WTC11 (cell line): ENCODE measurements at regions not wholly inside any gene's neighbourhood (a gene's known extent, or its start where the extent isn't known, plus 50 kb on each side); places are given as distances from the start of the nearest gene placed in this dataset.

Source experiments
- ATAC-seq: fragments of 200-7000 bp; cut with Tn5 transposase; 2 replicates; pipeline ENCODE4 v1.10.0; 2021; ENCODE audit warnings: mild to moderate bottlenecking, moderate library complexity
- CTCF ChIA-PET: fragments of 300-600 bp; sonication (Branson Sonifier 250); formaldehyde crosslinking; loops from one replicate; lab custom pipeline; 2021; ENCODE audit warnings: antibody characterized with exemption; lab: Charles Lee
- POLR2A ChIA-PET: fragments of 350-600 bp; sonication (Branson Sonifier 250); formaldehyde crosslinking; loops from one replicate; lab custom pipeline; 2021; ENCODE audit warnings: antibody characterized with exemption; lab: Charles Lee
- DNase-seq: peaks from one replicate; pipeline ENCODE4 v3.0.0; 2021; ENCODE audit warnings: low spot score
- H3K27ac Mint-ChIP-seq: 2 replicates; pipeline ENCODE4 v1.8.0; 2021; ENCODE audit warnings: mixed read lengths
- H3K27me3 Mint-ChIP-seq: 2 replicates; pipeline ENCODE4 v1.8.0; 2021; ENCODE audit warnings: low read depth, mild to moderate bottlenecking, moderate library complexity, mixed read lengths
- H3K36me3 Mint-ChIP-seq: 2 replicates; pipeline ENCODE4 v1.8.0; 2021; ENCODE audit warnings: mixed read lengths
- H3K4me1 Mint-ChIP-seq: 2 replicates; pipeline ENCODE4 v1.8.0; 2022; ENCODE audit warnings: mixed read lengths
- H3K4me3 Mint-ChIP-seq: 2 replicates; pipeline ENCODE4 v1.8.0; 2021; ENCODE audit warnings: mild to moderate bottlenecking, moderate library complexity, mixed read lengths
- H3K9me3 Mint-ChIP-seq: 2 replicates; pipeline ENCODE4 v1.8.0; 2021; ENCODE audit warnings: mixed read lengths
- CBFB ChIP-seq: sonication (generic); formaldehyde crosslinking; IDR thresholded peaks from 2 replicates; pipeline ENCODE4 v1.8.1; 2022; ENCODE audit warnings: mild to moderate bottlenecking, low read depth, missing genetic modification reagents
- CREB1 ChIP-seq: sonication (generic); formaldehyde crosslinking; IDR thresholded peaks from 2 replicates; pipeline ENCODE4 v1.8.0; 2023; ENCODE audit warnings: mild to moderate bottlenecking, missing genetic modification reagents
- CREM ChIP-seq: sonication (generic); formaldehyde crosslinking; IDR thresholded peaks from 2 replicates; pipeline ENCODE4 v1.8.1; 2022; ENCODE audit warnings: mild to moderate bottlenecking, missing genetic modification reagents, moderate library complexity
- GABPB1 ChIP-seq: sonication (generic); formaldehyde crosslinking; IDR thresholded peaks from 2 replicates; pipeline ENCODE4 v1.8.1; 2023; ENCODE audit warnings: mild to moderate bottlenecking, missing genetic modification reagents
- NR1H2 ChIP-seq: sonication (generic); formaldehyde crosslinking; IDR thresholded peaks from 2 replicates; pipeline ENCODE4 v1.9.0; 2021; ENCODE audit warnings: mild to moderate bottlenecking, moderate library complexity, missing genetic modification reagents
- OVOL2 ChIP-seq: fragments of 250-450 bp; sonication (Bioruptor Pico); IDR thresholded peaks from 2 replicates; pipeline ENCODE4 v1.9.0; 2021; ENCODE audit warnings: mild to moderate bottlenecking, borderline replicate concordance
- SMAD4 ChIP-seq: sonication (generic); formaldehyde crosslinking; IDR thresholded peaks from 2 replicates; pipeline ENCODE4 v1.8.0; 2022; ENCODE audit warnings: mild to moderate bottlenecking, missing genetic modification reagents
- TP53 ChIP-seq: sonication (generic); formaldehyde crosslinking; IDR thresholded peaks from 2 replicates; pipeline ENCODE4 v1.8.1; 2023; ENCODE audit warnings: mild to moderate bottlenecking, missing genetic modification reagents
- ZNF138 ChIP-seq: sonication (generic); formaldehyde crosslinking; conservative IDR thresholded peaks from 2 replicates; pipeline ENCODE4 v1.8.1; 2022; ENCODE audit warnings: mild to moderate bottlenecking, moderate library complexity, missing genetic modification reagents
- ZNF232 ChIP-seq: sonication (generic); formaldehyde crosslinking; IDR thresholded peaks from 2 replicates; pipeline ENCODE4 v1.8.0; 2022; ENCODE audit warnings: mild to moderate bottlenecking, missing genetic modification reagents
- ZNF396 ChIP-seq: fragments of 250-450 bp; sonication (Bioruptor Pico); IDR thresholded peaks from 2 replicates; pipeline ENCODE4 v1.8.0; 2021; ENCODE audit warnings: mild to moderate bottlenecking, moderate library complexity, borderline replicate concordance
- ZNF423 ChIP-seq: fragments of 250-450 bp; sonication (Bioruptor Pico); IDR thresholded peaks from 2 replicates; pipeline ENCODE4 v2.1.2; 2022; ENCODE audit warnings: mild to moderate bottlenecking, moderate library complexity
- TF ChIP-seq, protein P1 (sequence below): sonication (generic); formaldehyde crosslinking; IDR thresholded peaks from 2 replicates; pipeline ENCODE4 v1.8.1; 2023; ENCODE audit warnings: mild to moderate bottlenecking, missing genetic modification reagents
- TF ChIP-seq, protein P2 (sequence below): fragments of 250-450 bp; sonication (Bioruptor Pico); IDR thresholded peaks from 2 replicates; pipeline ENCODE4 v1.9.0; 2021; ENCODE audit warnings: mild to moderate bottlenecking
- TF ChIP-seq, protein P3 (sequence below): sonication (generic); formaldehyde crosslinking; IDR thresholded peaks from 2 replicates; pipeline ENCODE4 v1.8.1; 2023; ENCODE audit warnings: mild to moderate bottlenecking, missing genetic modification reagents
- TF ChIP-seq, protein P4 (sequence below): sonication (generic); formaldehyde crosslinking; IDR thresholded peaks from 2 replicates; pipeline ENCODE4 v1.8.1; 2023; ENCODE audit warnings: mild to moderate bottlenecking, missing genetic modification reagents, borderline replicate concordance
- TF ChIP-seq, protein P5 (sequence below): sonication (generic); formaldehyde crosslinking; IDR thresholded peaks from 2 replicates; pipeline ENCODE4 v1.8.1; 2023; ENCODE audit warnings: mild to moderate bottlenecking, moderate library complexity, missing genetic modification reagents
- TF ChIP-seq, protein P6 (sequence below): sonication (generic); formaldehyde crosslinking; IDR thresholded peaks from 2 replicates; pipeline ENCODE4 v1.8.0; 2022; ENCODE audit warnings: mild to moderate bottlenecking, missing genetic modification reagents
- TF ChIP-seq, protein P7 (sequence below): sonication (generic); formaldehyde crosslinking; conservative IDR thresholded peaks from 2 replicates; pipeline ENCODE4 v1.8.1; 2022; ENCODE audit warnings: mild to moderate bottlenecking, missing genetic modification reagents
- TF ChIP-seq, protein P8 (sequence below): sonication (generic); formaldehyde crosslinking; IDR thresholded peaks from 2 replicates; pipeline ENCODE4 v1.8.0; 2023; ENCODE audit warnings: mild to moderate bottlenecking, missing genetic modification reagents
- TF ChIP-seq, protein P9 (sequence below): sonication (generic); formaldehyde crosslinking; IDR thresholded peaks from 2 replicates; pipeline ENCODE4 v1.8.1; 2023; ENCODE audit warnings: mild to moderate bottlenecking, missing genetic modification reagents, moderate library complexity

DNA sequence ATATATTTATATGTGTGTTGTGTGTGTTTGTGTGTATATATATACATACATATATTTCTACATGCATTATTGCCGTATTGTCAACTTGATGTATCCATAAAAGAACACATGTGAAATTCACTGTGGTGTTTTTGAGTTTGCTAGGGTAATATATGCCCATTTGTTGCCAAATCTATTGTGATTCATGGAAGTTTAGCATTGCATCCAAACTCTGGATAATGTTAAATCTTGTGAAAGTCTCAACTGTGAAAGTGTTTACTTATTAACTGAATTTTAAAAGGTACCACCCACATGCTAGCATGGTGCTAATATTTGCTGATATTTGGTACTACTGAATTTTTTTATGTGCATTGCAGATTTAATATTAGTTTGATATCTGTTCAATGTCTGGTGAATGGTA, 96.6 kb upstream of the SLC8A1 start (continued):
- TF ChIP-seq, protein P1, sequence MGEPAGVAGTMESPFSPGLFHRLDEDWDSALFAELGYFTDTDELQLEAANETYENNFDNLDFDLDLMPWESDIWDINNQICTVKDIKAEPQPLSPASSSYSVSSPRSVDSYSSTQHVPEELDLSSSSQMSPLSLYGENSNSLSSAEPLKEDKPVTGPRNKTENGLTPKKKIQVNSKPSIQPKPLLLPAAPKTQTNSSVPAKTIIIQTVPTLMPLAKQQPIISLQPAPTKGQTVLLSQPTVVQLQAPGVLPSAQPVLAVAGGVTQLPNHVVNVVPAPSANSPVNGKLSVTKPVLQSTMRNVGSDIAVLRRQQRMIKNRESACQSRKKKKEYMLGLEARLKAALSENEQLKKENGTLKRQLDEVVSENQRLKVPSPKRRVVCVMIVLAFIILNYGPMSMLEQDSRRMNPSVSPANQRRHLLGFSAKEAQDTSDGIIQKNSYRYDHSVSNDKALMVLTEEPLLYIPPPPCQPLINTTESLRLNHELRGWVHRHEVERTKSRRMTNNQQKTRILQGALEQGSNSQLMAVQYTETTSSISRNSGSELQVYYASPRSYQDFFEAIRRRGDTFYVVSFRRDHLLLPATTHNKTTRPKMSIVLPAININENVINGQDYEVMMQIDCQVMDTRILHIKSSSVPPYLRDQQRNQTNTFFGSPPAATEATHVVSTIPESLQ (CRISPR knock-in tag): no peak
- TF ChIP-seq NR1H2 (CRISPR knock-in tag): no peak
- no peak for TF ChIP-seq GABPB1 (CRISPR knock-in tag)
- TF ChIP-seq, protein P2, sequence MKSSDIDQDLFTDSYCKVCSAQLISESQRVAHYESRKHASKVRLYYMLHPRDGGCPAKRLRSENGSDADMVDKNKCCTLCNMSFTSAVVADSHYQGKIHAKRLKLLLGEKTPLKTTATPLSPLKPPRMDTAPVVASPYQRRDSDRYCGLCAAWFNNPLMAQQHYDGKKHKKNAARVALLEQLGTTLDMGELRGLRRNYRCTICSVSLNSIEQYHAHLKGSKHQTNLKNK (CRISPR knock-in tag): no peak

DNA sequence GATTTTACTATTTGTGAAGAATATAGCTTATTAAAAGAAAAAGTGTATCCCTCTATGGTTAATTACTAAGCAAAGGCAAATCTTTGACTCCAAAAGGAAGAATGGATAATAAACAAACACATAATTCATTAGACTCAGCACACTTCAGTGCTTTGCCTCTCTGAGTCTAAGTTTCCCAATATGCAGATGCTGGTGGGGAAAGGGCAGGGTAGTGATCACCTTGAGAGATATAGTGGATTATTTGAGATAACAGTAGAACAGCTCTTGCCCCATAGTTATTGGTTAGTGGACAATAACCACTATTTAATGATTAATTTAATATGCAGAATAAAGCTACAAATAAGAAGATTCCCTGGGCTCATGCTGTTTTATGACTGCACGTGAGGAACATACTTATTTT, 98.2 kb upstream of the SLC8A1 start:
- Mint-ChIP-seq H3K27ac (no peak overlapping the region), H3K9me3 (no peaks in the 10 kb centered on the region), H3K36me3 (no peaks in the 10 kb centered on the region), H3K27me3 (no peaks in the 10 kb centered on the region; the same call in 1 of the 2 replicates), H3K4me1 (peaks cover 4% of the 10 kb centered on the region; the same call in 1 of the 2 replicates), H3K4me3 (no peak overlapping the region)
- ATAC-seq: no peak
- no peak for DNase-seq
- TF ChIP-seq ZNF423 (CRISPR knock-in tag): no peak
- TF ChIP-seq, protein P3, sequence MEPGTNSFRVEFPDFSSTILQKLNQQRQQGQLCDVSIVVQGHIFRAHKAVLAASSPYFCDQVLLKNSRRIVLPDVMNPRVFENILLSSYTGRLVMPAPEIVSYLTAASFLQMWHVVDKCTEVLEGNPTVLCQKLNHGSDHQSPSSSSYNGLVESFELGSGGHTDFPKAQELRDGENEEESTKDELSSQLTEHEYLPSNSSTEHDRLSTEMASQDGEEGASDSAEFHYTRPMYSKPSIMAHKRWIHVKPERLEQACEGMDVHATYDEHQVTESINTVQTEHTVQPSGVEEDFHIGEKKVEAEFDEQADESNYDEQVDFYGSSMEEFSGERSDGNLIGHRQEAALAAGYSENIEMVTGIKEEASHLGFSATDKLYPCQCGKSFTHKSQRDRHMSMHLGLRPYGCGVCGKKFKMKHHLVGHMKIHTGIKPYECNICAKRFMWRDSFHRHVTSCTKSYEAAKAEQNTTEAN (CRISPR knock-in tag): no peak
- TF ChIP-seq, protein P4, sequence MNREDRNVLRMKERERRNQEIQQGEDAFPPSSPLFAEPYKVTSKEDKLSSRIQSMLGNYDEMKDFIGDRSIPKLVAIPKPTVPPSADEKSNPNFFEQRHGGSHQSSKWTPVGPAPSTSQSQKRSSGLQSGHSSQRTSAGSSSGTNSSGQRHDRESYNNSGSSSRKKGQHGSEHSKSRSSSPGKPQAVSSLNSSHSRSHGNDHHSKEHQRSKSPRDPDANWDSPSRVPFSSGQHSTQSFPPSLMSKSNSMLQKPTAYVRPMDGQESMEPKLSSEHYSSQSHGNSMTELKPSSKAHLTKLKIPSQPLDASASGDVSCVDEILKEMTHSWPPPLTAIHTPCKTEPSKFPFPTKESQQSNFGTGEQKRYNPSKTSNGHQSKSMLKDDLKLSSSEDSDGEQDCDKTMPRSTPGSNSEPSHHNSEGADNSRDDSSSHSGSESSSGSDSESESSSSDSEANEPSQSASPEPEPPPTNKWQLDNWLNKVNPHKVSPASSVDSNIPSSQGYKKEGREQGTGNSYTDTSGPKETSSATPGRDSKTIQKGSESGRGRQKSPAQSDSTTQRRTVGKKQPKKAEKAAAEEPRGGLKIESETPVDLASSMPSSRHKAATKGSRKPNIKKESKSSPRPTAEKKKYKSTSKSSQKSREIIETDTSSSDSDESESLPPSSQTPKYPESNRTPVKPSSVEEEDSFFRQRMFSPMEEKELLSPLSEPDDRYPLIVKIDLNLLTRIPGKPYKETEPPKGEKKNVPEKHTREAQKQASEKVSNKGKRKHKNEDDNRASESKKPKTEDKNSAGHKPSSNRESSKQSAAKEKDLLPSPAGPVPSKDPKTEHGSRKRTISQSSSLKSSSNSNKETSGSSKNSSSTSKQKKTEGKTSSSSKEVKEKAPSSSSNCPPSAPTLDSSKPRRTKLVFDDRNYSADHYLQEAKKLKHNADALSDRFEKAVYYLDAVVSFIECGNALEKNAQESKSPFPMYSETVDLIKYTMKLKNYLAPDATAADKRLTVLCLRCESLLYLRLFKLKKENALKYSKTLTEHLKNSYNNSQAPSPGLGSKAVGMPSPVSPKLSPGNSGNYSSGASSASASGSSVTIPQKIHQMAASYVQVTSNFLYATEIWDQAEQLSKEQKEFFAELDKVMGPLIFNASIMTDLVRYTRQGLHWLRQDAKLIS: no peak
- TF ChIP-seq, protein P5, sequence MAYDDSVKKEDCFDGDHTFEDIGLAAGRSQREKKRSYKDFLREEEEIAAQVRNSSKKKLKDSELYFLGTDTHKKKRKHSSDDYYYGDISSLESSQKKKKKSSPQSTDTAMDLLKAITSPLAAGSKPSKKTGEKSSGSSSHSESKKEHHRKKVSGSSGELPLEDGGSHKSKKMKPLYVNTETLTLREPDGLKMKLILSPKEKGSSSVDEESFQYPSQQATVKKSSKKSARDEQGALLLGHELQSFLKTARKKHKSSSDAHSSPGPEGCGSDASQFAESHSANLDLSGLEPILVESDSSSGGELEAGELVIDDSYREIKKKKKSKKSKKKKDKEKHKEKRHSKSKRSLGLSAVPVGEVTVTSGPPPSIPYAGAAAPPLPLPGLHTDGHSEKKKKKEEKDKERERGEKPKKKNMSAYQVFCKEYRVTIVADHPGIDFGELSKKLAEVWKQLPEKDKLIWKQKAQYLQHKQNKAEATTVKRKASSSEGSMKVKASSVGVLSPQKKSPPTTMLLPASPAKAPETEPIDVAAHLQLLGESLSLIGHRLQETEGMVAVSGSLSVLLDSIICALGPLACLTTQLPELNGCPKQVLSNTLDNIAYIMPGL (CRISPR knock-in tag): no peak
- TF ChIP-seq CBFB (CRISPR knock-in tag): no peak
- TF ChIP-seq, protein P6, sequence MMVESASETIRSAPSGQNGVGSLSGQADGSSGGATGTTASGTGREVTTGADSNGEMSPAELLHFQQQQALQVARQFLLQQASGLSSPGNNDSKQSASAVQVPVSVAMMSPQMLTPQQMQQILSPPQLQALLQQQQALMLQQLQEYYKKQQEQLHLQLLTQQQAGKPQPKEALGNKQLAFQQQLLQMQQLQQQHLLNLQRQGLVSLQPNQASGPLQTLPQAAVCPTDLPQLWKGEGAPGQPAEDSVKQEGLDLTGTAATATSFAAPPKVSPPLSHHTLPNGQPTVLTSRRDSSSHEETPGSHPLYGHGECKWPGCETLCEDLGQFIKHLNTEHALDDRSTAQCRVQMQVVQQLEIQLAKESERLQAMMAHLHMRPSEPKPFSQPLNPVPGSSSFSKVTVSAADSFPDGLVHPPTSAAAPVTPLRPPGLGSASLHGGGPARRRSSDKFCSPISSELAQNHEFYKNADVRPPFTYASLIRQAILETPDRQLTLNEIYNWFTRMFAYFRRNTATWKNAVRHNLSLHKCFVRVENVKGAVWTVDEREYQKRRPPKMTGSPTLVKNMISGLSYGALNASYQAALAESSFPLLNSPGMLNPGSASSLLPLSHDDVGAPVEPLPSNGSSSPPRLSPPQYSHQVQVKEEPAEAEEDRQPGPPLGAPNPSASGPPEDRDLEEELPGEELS (CRISPR knock-in tag): no peak
- TF ChIP-seq OVOL2 (CRISPR knock-in tag): no peak
- no peak for TF ChIP-seq CREM (CRISPR knock-in tag)
- TF ChIP-seq, protein P7, sequence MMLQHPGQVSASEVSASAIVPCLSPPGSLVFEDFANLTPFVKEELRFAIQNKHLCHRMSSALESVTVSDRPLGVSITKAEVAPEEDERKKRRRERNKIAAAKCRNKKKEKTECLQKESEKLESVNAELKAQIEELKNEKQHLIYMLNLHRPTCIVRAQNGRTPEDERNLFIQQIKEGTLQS (CRISPR knock-in tag): no peak
- no peak for TF ChIP-seq ZNF232 (CRISPR knock-in tag)
- no peak for TF ChIP-seq TP53 (CRISPR knock-in tag)
- no peak for TF ChIP-seq ZNF396 (CRISPR knock-in tag)
- TF ChIP-seq SMAD4 (CRISPR knock-in tag): no peak
- no peak for TF ChIP-seq ZNF138
- TF ChIP-seq GABPB1 (CRISPR knock-in tag): no peak
- no peak for TF ChIP-seq CREB1 (CRISPR knock-in tag)
- TF ChIP-seq, protein P8, sequence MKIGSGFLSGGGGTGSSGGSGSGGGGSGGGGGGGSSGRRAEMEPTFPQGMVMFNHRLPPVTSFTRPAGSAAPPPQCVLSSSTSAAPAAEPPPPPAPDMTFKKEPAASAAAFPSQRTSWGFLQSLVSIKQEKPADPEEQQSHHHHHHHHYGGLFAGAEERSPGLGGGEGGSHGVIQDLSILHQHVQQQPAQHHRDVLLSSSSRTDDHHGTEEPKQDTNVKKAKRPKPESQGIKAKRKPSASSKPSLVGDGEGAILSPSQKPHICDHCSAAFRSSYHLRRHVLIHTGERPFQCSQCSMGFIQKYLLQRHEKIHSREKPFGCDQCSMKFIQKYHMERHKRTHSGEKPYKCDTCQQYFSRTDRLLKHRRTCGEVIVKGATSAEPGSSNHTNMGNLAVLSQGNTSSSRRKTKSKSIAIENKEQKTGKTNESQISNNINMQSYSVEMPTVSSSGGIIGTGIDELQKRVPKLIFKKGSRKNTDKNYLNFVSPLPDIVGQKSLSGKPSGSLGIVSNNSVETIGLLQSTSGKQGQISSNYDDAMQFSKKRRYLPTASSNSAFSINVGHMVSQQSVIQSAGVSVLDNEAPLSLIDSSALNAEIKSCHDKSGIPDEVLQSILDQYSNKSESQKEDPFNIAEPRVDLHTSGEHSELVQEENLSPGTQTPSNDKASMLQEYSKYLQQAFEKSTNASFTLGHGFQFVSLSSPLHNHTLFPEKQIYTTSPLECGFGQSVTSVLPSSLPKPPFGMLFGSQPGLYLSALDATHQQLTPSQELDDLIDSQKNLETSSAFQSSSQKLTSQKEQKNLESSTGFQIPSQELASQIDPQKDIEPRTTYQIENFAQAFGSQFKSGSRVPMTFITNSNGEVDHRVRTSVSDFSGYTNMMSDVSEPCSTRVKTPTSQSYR (CRISPR knock-in tag): no peak
- TF ChIP-seq, protein P9, sequence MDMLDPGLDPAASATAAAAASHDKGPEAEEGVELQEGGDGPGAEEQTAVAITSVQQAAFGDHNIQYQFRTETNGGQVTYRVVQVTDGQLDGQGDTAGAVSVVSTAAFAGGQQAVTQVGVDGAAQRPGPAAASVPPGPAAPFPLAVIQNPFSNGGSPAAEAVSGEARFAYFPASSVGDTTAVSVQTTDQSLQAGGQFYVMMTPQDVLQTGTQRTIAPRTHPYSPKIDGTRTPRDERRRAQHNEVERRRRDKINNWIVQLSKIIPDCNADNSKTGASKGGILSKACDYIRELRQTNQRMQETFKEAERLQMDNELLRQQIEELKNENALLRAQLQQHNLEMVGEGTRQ (CRISPR knock-in tag): no peak
- ChIA-PET CTCF (no interaction called here), POLR2A (no interaction called here)
